ENCODE measurements at regions not wholly inside any gene's neighbourhood (a gene's known extent, or its start where the extent isn't known, plus 50 kb on each side); places are given as distances from the start of the nearest gene placed in this dataset.
"Not testable (repeated sequence)": the region's sequence is repeated elsewhere in the genome, so short reads cannot be mapped to it uniquely, and the experiment has no call there.

- no peak for DNase-seq (ENCODE audit: low spot score)
Measured at GRCh38 chr1:69077633-69078032, 490.1 kb upstream of the LRRC7 start.

GRCh38 chr1:69081668-69082067 is 486.1 kb upstream of the LRRC7 start:
- no peak for DNase-seq (ENCODE audit: low spot score)

GRCh38 chr1:69082312-69082711 is 485.4 kb upstream of the LRRC7 start:
- DNase-seq (ENCODE audit: low spot score): no peak

GRCh38 chr1:69086148-69086547 is 481.6 kb upstream of the LRRC7 start:
- no peak for DNase-seq (ENCODE audit: low spot score)

- no peak for DNase-seq (ENCODE audit: low spot score)
Measured at GRCh38 chr1:69088571-69088970, 479.2 kb upstream of the LRRC7 start.

- no peak for DNase-seq (ENCODE audit: low spot score)
Measured at GRCh38 chr1:69090170-69090569, 477.6 kb upstream of the LRRC7 start.

GRCh38 chr1:69090752-69091151 is 477.0 kb upstream of the LRRC7 start:
- DNase-seq (ENCODE audit: low spot score): no peak

GRCh38 chr1:69102058-69102457 is 465.7 kb upstream of the LRRC7 start:
- not testable (repeated sequence) for DNase-seq (ENCODE audit: low spot score)

GRCh38 chr1:69103213-69103612 is 464.5 kb upstream of the LRRC7 start:
- no peak for DNase-seq (ENCODE audit: low spot score)

GRCh38 chr1:69103705-69104385 is 463.9 kb upstream of the LRRC7 start:
- DNase-seq (ENCODE audit: low spot score): no peak

- DNase-seq (ENCODE audit: low spot score): no peak
Measured at GRCh38 chr1:69104894-69105293, 462.8 kb upstream of the LRRC7 start.

- DNase-seq (ENCODE audit: low spot score): no peak
Measured at GRCh38 chr1:69109277-69109676, 458.4 kb upstream of the LRRC7 start.

- no peak for DNase-seq (ENCODE audit: low spot score)
Measured at GRCh38 chr1:69110851-69111250, 456.9 kb upstream of the LRRC7 start.

GRCh38 chr1:69120126-69120741 is 447.5 kb upstream of the LRRC7 start:
- not testable (repeated sequence) for DNase-seq (ENCODE audit: low spot score)

- no peak for DNase-seq (ENCODE audit: low spot score)
Measured at GRCh38 chr1:69120817-69121216, 446.9 kb upstream of the LRRC7 start.

- peak; percentile 10 for DNase-seq (ENCODE audit: low spot score)
Measured at GRCh38 chr1:69121723-69122122, 446.0 kb upstream of the LRRC7 start.

- no peak for DNase-seq (ENCODE audit: low spot score)
Measured at GRCh38 chr1:69122373-69122772, 445.3 kb upstream of the LRRC7 start.

- no peak for DNase-seq (ENCODE audit: low spot score)
Measured at GRCh38 chr1:69123486-69123885, 444.2 kb upstream of the LRRC7 start.

- no peak for DNase-seq (ENCODE audit: low spot score)
Measured at GRCh38 chr1:69126796-69127195, 440.9 kb upstream of the LRRC7 start.

- no peak for DNase-seq (ENCODE audit: low spot score)
Measured at GRCh38 chr1:69128204-69128603, 439.5 kb upstream of the LRRC7 start.

GRCh38 chr1:69129538-69129937 is 438.2 kb upstream of the LRRC7 start:
- DNase-seq (ENCODE audit: low spot score): no peak

GRCh38 chr1:69138172-69138571 is 429.6 kb upstream of the LRRC7 start:
- no peak for DNase-seq (ENCODE audit: low spot score)

GRCh38 chr1:69139007-69139406 is 428.7 kb upstream of the LRRC7 start:
- no peak for DNase-seq (ENCODE audit: low spot score)

GRCh38 chr1:69146303-69146702 is 421.4 kb upstream of the LRRC7 start:
- DNase-seq (ENCODE audit: low spot score): no peak

All from A172 (cell line).